Activated naive CD4-positive, alpha-beta T cell treated with Interleukin-2 at 50 U/mL for 16 hours (primary cell): ENCODE measurements at regions not wholly inside any gene's neighbourhood (a gene's known extent, or its start where the extent isn't known, plus 50 kb on each side); places are given as distances from the start of the nearest gene placed in this dataset.

Source experiments
- DNase-seq: peaks from one replicate; pipeline ENCODE4 v3.0.0-alpha.2; 2020

DNA sequence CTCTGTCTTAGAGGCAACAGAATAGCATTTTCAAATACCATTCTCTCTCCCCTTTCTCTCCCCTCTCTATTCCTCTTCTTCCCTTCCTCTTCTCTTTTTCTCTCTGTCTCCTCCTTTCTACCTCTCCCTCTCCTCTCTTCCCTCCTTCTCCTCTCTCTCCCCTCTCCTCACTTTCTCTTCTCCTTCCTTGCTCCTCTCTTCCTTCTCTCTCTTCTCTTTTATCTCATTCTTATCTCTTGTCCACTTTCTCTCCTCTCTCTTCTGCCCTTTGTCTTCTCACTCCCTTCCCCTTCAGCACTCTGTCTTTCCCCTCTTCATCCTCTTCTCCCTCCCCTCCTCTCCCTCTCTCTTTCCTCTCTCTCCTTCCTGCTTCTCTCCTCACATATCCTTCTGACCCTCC, 2265.8 kb upstream of the TENM3 start:
- no peak for DNase-seq

DNA sequence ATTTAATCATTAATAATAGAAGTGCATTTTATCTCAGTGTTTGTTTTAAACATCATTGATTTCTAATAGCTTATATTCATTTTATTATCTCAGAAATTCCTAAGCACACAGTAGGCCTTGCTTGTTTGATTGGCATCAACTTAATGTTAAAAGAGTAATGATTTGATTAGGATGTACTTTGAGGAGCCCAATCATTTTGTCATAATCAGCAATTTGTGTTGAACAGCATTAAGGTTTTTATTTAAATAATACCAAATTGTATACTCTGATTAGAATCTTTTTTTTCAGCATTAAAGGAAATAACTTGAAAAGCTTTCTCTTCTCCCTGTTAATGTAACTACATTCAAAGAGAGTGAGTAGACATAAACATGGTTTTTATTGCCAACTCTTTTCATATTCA, 2262.0 kb upstream of the TENM3 start:
- DNase-seq, result no peak

DNA sequence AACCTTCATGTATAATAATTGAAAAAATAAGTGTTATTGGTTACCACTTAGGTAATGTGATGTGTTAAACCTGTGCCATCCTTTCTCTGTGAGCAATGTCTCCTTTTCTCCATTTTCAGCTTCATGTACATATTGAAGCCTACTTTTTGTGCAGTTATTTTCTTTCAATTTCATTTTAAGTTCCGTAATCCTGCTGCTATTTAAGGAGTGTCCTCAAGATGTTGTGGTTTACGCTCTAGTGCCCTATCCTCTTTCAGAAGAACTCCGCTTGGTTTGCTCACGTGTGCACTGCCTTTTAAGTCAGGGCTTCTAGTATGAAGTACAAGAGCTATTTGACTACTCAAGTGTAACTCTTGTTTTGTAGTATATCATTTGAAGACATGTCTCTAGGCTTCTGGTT, 2253.2 kb upstream of the TENM3 start:
- DNase-seq, result no peak

DNA sequence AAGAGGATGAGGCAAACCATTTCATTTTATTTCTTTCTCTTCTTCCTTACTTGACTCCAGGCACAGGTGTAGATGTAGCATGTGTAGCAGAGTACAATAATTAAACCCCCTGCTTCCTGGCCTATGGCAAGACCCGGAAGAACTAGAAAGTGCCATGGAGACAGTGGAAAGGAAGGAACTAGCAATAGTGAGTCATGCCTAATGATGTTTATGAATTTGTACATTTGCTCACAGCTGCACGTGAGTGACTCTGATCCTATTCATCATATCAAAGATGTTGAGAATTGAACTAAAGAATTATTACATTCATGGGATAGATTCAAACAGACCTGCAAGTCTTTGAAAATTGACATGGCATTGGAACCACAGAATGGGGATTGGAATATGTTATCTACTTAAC, 2233.9 kb upstream of the TENM3 start:
- no peak for DNase-seq

DNA sequence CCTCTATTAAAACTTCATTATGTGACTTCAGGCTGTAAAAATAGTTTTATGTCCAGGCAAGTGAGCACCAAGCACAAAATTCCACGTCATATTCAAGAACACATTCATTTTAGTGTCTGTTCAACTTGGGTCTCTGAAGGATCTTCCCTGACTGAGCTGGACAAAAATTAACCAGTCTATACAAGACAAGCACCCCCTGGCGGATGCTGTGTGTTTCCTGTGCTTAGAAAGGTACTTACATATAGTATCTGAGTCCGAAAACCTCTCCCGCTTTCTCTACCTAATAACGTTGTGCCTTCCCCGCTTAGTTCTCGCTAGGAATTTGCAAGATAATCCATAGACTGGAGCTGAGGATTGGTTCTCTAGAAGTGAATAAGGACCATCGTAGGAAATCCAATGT, 2214.5 kb upstream of the TENM3 start:
- no peak for DNase-seq

DNA sequence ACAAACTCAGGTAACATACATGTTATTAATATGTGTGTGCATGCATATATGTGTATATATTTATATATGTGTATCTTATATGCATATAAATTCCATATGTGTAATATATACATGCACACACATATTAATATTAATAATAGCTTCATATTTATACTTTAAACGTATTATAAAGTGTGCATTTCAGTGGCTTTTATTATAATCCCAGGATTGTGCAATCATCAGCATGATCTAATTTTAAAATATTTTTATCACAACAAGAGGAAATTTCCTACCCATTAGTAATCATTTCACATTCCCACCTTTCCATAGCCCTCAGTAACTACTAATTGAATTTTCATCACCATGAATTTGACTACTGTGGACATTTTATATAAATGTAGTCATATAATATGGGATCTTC, 2211.9 kb upstream of the TENM3 start:
- DNase-seq, result no peak

DNA sequence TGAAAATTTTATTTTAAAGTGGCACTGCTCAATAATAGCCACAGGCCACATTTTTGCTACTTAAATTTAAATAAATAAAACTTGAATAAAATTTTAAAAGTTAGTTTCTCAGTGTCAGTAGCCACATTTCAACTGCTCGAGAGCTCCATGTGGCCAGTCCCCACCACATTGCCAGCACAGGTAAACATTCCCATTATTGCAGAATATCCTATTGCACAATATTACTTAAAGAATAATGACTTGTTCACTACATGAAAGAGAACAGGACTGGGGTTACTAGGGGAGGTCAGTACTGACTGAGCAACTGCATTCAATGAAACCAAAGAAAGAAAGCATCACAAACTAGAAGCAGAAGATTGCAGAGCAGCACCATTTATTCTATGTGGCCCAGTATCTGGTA, 2201.6 kb upstream of the TENM3 start:
- DNase-seq, result no peak

DNA sequence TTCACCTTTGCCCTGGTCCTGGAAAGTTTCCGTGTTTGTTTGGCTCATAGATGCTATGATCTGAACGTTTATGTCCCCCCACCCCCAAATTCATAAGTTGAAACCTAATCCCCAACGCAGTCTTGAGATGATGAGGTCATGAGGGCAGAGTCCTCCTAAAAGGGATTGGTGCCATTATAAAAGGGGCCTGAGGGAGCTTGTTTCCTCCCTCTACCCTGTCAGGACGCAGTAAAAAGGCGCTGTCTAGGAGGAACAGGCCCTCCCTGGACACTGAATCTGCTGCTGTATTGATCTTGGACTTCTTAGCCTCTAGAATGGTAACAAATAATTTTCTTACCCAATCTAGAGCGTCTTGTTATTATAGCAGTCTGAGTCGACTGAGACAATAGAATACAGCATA, 2190.6 kb upstream of the TENM3 start:
- DNase-seq, result no peak

DNA sequence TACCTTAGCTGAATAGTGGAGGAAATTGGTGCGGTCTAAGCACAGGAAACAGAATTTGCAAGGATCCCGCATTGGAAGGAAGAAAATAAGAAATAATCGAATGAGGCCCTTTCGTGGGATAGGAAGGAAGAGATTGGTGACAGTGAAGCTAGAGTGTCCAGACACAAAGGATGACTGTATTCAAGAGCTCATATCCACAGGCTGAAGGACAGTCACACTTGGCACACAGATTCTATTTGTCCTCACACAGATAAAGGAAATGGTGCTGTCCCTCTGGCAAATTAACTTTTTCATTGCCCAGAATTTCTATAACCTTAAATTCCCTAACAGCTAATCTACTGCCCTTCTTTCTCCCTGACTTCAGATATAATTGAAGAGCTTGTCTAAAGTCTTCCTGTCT, 2188.9 kb upstream of the TENM3 start:
- DNase-seq, result no peak

DNA sequence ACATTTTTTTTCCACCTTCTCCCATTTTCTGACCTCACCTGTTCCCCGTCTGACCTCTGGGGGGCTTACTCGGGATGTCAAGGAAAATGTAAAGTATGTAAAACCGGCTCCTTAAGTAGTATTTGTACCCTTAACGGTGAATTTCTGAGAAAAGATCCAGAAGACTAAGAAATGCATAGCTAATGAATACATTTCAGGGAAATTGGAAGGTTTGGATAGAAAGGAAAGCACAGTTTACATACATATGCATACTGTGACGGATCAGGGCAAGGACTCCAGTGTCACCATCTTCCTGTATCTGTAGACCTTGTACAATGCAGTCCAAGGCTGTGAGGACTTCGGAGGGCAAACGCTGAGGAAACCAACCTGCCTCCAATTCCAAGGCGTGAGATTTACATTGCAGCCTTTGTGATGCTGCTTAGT, 2185.9 kb upstream of the TENM3 start:
- DNase-seq, result no peak

DNA sequence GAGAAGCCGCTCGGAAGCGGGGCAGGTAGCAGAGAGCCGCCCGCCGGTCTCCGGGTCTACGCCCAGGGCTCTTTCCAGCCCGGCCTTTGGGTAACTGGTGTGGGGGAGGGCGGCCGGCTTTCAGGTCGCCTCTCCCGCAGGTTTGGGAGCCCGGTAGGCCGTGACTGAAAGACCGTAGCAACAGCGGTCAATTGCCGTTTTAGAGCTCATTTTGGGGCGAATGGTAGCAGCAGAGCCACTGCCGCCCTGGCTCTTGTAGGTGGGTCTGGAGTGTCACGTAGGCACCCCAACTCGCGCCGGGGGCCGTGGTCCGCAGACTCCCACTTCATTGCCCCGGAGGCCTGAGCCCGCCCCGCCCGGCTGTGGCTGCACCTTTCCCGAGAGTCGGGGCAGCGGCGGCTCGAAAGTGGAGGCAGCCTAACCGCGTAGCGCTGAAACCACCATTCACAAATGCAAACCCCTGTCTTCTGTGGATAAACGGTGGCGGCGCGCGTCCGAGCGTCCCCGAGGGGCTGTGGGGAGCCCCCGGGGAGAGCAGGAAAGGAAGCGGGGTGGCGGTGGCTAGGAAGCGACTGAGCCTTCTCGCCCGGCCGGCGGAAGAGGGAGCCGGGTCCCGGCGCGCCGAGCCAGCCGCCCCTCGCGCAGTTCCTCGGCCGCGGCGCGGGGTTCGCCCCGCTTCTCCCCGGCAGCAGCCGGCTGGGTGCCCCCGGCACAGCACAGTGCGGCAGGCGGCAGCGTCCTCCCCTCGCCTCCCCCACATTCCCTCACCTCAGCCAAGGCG, 2185.1 kb upstream of the TENM3 start:
- DNase-seq, result no peak

DNA sequence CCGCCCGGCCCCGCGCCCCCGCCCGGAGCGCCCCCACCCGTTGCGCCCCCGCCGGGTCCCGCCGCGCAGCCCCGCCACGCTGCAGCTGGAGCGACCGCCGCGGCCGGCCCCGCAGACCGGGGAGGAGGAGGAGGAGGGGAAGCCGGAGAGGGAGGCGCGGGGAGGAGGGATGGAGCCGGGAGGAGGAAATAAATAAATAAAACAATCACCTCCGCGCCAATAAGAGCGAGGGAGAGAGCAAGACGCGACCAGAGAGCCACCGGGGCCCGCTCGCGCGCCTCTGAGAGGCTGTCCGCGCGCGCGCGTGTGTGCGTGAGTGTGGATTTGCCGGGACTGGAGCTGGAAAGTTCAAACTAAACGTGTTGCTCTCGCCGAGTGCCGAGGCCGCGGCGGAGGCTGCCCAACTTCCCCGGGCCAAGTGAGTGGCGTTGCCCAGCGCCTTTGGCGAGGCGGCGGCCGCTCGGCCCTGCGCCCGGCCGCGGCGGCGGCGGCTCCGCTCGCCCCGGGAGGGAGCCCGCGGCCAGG, 2184.4 kb upstream of the TENM3 start:
- DNase-seq, result no peak

DNA sequence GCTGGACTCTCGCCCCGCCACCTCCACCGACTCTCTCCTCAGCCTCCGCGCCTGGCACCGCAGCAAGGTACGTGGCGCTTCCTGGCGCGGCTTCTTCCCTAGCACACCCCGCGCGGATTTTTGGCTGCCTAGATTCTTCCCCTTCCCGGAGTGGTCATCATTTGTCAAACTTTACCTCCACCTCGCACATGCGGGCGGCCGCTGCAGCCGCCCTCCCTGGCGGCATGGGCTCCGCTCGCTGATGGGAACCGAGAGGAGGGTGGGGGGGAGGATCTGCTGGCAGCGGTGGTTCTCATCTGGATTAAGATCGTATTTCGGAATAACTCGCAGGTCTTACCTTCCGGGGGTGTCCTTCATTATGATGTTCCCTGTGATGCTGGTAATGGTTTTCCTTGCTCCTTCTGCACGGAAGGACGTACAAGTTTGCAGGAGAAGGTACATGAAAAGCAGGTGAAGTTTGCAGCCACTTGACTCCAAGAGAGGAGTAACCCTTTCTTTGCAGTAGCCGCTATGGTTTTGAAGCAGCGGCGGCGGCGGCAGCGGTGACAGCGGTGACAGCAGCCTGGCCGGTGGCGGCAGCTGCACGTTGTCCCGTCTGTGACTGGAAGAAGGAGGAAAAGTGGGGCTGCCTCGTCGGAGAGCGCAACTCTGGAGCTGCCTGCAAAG, 2183.9 kb upstream of the TENM3 start:
- DNase-seq, result no peak

DNA sequence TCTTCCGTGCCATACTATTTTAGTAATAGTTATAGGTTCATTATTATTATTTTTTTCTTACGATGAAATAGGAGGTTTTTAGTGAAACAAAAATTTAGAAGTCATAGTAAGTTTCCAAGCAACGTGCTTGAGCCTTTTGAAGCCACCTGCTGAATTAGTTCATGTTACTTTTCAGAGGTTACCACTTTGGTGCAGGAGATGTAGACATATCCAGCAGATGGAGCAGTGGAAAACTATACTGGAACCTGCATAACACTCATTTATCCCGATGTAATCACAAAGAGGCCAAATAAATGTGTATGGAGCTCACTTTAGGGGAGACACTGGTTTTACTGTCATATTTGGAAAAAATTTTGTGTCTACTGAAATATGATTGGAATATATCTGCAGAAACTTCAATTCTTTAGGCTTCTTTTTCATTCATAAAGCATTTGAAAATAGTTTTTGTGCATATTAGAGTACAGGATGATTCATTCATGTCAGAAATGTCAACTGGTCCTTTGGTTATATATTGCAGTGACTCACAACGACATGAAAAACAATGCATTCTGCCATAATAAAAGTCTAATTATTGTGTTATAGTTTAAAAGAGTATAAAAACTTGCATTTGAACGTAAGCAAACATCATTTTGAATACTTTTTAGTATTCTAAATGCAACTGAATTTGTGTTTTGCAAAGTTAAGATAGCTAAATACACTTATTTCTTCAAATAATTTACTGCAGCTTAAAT, 2182.9 kb upstream of the TENM3 start:
- DNase-seq, result no peak

DNA sequence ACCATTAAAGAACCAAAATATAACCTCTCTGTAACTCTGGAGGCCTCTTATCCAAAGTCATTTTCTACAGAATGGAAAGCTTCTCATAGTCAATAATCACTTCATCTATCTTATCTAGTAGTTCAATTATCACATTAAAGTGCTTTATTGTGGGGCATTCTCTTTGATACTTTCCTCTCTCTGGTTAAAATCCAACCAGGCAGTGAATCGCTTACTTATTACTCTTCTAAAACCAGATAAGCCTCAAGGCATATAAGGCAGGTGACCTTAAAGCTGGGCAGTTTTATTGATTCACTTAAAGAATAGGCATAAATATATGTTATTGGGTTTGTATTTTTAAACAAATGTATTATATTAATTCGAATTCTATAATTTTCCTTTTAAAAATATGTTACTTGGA, 2162.1 kb upstream of the TENM3 start:
- DNase-seq, result no peak

DNA sequence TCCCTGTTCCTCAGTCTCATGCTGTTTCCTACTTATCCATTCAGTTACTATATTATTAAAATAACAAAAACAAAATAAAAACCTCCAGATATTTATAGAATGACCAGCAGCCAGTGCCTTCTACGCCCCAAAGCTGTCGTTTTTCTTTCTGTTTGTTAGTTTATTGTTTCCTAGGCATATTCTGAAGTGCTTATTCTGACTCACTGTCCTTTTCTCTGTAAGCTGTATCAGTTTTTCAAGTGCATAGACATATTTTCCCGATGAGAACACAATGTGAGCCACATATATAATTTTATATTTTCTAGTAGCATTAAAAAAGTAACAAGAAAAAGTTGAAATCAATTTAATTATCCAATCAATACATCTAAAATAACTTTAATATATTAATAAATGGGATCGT, 2158.6 kb upstream of the TENM3 start:
- DNase-seq, result no peak

DNA sequence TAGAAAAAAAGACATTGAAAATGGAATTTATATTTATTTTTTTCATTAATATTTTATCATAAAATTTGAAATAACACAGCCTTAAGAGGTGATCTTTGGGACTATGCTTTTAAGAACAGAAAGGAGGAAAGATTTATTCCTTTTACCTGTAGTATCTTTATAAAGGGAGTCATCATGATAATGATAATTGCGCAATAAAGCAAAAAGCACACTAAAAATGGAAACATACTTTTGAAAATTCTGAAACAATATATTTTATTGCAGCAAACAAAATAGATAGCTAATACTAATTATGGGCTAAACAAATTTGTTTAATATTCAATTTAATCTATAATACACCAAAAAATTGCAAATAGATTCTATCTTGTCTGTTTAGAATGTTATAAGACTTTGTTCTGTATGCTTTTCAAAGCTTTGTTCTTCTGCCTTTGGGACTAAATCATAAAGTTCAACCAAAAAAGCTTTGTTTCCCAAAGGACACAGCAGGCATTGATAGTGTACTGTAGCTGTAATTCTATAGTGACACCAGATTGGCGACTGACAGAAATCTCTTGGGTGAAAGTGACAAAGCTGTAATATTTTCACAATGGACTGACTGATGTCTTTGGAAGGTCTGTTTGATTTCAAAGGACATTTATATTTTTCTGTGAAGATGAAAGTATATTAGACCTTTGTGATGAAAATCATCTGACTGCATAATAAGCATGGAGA, 2156.6 kb upstream of the TENM3 start:
- DNase-seq, result no peak

DNA sequence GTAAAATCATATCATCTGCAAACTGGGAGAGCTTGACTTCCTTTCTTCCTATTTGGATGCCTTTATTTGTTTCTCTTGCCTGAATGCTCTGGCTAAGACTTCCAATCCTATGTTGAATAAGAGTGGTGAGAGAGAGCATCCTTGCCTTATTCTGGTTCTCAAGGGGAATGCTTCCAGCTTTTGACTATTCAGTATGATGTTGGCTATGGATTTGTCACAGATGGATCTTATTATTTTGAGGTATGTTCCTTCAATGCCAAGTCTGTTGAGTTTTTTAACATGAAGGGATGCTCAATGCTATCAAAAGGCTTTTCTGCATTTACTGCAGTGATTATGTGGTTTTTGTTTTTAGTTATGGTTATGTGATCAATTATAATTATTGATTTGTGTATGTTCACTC, 2144.6 kb upstream of the TENM3 start:
- no peak for DNase-seq

DNA sequence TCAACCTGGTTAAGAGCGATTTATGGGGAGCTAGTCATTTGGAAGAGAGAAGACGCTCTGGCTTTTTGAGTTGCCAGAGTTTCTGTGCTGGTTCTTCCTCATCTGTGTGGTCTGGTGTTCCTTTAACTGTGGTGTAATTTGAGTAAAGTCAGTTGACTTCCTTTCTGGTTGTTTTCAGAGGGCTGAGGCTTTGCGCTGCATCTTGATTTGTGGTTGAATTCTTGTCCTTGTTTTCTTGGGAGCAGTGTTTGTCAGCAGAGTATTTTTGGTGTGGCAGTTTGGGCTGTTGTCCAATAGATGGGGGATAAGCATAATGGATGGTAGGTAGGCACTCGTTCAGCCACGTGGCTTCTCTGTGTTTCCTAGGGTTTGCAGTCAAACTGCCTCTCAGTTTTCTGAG, 2143.2 kb upstream of the TENM3 start:
- DNase-seq, result no peak

DNA sequence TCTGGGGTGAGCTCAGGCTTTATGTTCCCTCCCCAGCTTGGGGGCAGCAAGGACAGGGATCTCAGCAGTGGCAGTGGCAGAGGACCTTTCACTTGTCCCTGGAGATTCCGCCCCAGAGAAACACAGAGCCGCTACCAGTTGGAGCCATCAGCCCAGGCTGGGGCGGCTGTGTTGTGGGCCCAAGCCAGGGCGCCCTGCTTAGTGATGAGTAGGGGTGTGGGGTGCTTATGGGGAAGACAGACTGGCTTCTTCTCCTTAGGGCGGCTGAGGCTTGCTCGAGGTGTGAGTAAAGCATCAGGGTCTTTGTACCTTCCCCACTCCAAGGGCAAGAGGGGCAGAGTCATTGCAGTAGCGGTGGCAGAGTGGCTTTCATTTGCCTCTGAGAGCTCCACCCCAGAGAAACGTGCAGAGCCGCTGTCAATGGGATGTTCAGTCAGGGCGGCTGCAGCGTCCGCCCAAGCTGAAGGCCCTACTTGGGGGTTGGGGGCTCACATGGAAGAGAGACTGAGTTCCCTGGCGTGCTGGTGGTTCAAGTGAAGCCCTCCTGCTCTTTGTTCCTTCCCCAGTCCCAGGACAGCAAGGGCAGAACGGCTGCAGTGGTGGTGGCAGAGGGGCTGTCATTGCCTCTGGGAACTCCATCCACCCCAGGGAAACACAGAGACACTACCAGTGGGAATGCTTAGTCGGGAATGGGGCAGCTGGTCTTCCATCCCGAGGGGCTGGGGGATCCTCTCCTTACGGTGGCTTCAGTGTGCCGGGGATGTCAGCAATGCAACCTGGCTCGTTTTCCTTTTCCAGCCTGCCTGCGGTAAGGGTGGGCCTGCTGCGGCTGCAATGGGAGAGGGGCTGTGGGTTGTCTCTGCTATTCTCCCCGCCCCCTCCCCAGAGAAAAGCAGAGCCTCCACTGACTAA, 2142.5 kb upstream of the TENM3 start:
- DNase-seq, result no peak

DNA sequence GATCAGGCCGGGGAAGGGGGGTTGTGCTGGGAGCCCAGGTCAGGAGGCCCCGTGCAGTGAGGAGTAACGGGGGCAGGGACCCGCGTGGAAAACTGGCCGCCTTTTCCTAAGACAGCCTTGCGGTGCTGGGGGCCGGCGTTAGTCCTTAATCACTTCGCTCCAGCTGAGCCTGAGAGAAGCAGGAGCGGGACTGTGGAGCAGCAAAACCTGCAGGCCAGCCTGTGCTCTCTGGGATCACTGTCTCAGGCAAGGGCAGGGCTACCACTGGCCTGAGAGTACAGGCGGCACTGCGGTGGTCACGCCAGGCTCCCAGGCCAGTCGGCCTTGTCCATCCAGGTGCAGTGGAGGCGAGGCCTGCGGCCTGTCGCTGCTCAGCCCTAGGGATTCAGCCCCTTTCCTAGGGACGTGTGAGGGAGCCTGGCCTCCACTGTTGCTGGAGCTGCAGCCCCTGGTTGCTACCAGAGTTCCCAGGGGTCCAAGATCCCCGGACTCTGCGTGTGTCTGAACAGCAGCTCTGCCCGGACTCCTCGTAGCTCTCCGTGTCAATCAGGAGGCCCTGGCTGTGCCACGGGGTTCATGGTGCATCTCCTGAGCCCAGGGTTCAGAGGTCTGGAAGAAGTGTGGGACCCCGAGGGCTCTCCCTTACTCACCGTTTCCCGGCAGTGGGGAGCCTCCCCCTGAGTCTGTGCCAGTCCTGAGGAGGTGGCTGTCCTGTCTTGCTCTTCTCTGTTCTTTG, 2141.7 kb upstream of the TENM3 start:
- DNase-seq, result no peak
